ENCODE measurements at regions not wholly inside any gene's neighbourhood (a gene's known extent, or its start where the extent isn't known, plus 50 kb on each side); places are given as distances from the start of the nearest gene placed in this dataset.

DNA sequence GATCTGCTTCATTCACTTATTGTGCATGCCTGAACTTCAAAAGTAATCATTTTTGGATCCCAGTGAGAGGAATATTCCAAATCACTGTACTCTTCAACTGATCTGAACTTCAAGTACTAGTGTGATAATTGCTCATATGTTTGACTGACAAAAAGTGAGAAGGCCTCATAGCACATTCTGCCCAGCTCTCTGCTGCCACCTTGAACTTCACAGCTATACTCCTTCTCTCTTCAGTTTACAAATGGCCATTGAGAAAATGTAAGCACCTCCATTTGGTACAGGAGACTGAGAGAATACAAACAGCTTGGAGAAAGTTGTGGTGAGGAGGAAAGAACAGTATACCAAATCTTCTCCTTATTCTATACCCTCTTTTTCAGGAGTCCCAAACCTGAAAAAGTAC is 946.0 kb upstream of the CHAC2 start:
- no peaks in the 10 kb centered on the region for H3K27me3 Mint-ChIP-seq (ENCODE audit: low read depth)
- no peak for DNase-seq (ENCODE audit: low spot score)
- H3K4me3 Mint-ChIP-seq, result no peak overlapping the region
- no peaks in the 10 kb centered on the region for H3K36me3 Mint-ChIP-seq (ENCODE audit: low read depth)
- H3K27ac Mint-ChIP-seq, result no peak overlapping the region
- no peaks in the 10 kb centered on the region for H3K4me1 Mint-ChIP-seq (ENCODE audit: low read depth)
- H3K9me3 Mint-ChIP-seq, result peaks cover 10% of the 10 kb centered on the region

DNA sequence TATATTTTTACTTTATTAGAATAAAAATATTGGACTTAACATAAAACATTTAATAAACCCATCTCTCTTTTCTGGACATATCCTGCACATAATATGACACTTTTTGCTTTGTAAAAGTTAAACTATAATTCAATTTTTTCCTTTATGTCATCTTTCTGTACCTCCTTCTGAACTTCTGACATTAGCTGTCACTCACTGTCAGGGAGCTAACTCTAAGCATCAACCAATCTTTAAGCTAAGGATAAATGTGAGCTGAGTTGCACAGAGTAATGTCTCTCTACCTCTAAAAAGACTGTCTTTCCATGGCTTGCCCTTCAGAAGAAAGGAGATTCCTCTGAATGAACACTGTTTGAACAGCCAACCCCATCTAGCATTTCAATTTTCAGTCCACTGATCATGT is 948.6 kb upstream of the CHAC2 start:
- H3K36me3 Mint-ChIP-seq (ENCODE audit: low read depth), result no peaks in the 10 kb centered on the region
- peaks cover 8% of the 10 kb centered on the region for H3K9me3 Mint-ChIP-seq
- H3K27ac Mint-ChIP-seq, result no peak overlapping the region
- no peak for DNase-seq (ENCODE audit: low spot score)
- H3K27me3 Mint-ChIP-seq (ENCODE audit: low read depth), result no peaks in the 10 kb centered on the region
- no peaks in the 10 kb centered on the region for H3K4me1 Mint-ChIP-seq (ENCODE audit: low read depth)
- no peak overlapping the region for H3K4me3 Mint-ChIP-seq

DNA sequence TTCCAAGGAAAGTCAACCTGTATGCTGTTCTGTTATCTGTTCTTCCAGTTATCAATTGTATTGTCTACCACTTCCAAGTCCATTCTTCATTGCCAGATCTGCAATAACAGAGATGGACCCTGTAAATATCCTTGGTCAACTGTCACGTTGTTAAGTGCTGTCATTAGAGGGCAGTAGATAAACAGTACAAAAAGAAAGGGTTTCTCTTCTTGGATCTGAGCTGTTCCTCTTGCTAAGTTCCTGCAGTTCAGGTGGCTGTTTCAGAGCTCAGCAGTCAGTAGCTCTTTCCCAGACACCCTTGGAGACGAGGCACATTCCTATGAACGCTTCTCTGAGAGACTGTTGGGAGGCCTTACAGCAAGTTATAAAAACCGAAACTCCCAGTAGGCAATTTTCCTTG is 957.1 kb upstream of the CHAC2 start:
- Mint-ChIP-seq H3K27me3 (ENCODE audit: low read depth) (no peaks in the 10 kb centered on the region), H3K27ac (no peak overlapping the region), H3K9me3 (peaks cover 14% of the 10 kb centered on the region), H3K4me3 (no peak overlapping the region), H3K36me3 (ENCODE audit: low read depth) (no peaks in the 10 kb centered on the region), H3K4me1 (ENCODE audit: low read depth) (no peaks in the 10 kb centered on the region)
- DNase-seq (ENCODE audit: low spot score), result no peak

DNA sequence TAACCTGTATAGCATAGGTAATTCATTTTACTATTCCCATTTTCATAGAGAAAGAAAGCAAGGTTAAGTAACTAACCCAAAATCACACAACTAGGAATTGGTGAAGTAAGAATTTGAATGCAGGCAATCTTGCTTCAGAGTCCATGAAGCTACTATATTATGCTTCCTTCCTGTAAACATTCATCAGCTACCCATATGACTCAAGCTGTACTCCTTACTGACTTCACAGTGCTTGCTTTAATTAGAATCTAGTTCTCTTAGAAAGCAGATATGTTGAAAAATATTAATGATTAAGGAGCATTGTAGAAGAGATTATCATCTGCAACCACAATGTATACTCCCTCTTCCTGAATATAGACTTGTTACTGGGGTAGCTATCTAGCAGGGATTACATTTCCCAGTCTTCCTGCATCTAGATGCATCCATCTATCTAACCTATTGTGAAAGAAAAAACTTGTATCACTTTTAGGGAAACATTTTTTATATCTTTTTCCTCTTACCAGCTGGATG is 961.6 kb upstream of the CHAC2 start:
- no peaks in the 10 kb centered on the region for H3K27me3 Mint-ChIP-seq (ENCODE audit: low read depth)
- no peaks in the 10 kb centered on the region for H3K4me1 Mint-ChIP-seq (ENCODE audit: low read depth)
- no peak overlapping the region for H3K27ac Mint-ChIP-seq
- peaks cover 4% of the 10 kb centered on the region for H3K9me3 Mint-ChIP-seq
- no peak for DNase-seq (ENCODE audit: low spot score)
- H3K4me3 Mint-ChIP-seq, result no peak overlapping the region
- H3K36me3 Mint-ChIP-seq (ENCODE audit: low read depth), result no peaks in the 10 kb centered on the region

DNA sequence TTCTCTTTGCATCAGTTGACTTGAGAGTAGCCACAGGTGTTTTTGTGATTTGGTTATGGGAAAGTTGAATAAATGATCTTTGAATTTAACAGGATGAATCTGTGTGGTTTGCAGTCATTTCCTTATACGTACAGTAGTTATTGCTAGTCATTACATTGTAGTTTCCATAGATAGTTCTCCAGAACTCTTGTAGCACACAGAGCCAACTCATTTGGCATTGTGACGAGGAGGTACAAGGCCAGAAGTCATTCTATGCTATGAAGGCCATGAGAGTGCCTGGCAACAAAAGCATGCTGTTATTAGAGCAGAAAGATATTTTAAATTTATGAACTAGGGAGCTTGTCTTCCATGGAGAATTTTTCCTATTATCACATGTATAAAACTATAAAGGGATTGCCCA is 973.0 kb upstream of the CHAC2 start:
- no peak overlapping the region for H3K27ac Mint-ChIP-seq
- H3K27me3 Mint-ChIP-seq (ENCODE audit: low read depth), result no peaks in the 10 kb centered on the region
- H3K9me3 Mint-ChIP-seq, result peaks cover 31% of the 10 kb centered on the region
- H3K4me1 Mint-ChIP-seq (ENCODE audit: low read depth), result no peaks in the 10 kb centered on the region
- DNase-seq (ENCODE audit: low spot score), result no peak
- H3K4me3 Mint-ChIP-seq, result no peak overlapping the region
- H3K36me3 Mint-ChIP-seq (ENCODE audit: low read depth), result no peaks in the 10 kb centered on the region

DNA sequence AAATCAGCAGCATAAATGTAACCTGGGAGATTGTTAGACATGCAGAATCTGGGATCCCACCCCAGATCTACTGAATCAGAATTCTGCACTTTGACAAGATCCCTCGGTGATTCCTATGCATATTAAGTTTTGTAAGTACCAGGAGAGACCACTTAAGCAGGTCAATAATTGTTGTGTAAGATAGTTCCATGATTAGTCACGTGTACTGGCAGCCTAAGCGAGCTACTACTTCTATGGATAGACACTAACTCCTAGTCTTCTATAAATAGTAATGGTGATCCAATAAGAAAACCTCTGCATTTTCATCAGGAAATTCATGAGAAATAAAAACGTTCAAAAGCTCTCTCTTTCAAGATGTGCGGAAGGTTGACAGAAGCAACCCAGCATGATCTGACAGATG is 988.2 kb upstream of the CHAC2 start:
- H3K4me1 Mint-ChIP-seq (ENCODE audit: low read depth), result no peaks in the 10 kb centered on the region
- H3K36me3 Mint-ChIP-seq (ENCODE audit: low read depth), result no peaks in the 10 kb centered on the region
- no peaks in the 10 kb centered on the region for H3K27me3 Mint-ChIP-seq (ENCODE audit: low read depth)
- no peak for DNase-seq (ENCODE audit: low spot score)
- H3K27ac Mint-ChIP-seq, result no peak overlapping the region
- H3K4me3 Mint-ChIP-seq, result no peak overlapping the region
- H3K9me3 Mint-ChIP-seq, result peaks cover 19% of the 10 kb centered on the region

DNA sequence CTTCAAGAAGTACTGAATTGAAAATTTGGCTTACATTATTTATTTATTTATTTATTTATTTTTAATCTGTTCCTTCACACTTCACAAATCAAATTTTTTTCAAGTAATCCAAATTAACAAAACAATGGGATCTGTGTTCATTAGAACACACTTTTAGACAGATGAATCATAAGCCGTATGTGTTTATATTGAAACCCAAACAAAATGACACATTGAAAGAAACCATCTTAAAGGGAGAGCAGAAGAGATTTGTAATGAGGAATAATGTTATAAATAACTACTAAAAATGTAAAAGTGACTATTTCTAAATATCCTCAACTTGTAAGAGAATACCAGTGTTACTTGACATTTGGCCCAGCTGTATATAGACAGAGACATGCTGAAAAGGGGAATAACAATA is 991.0 kb upstream of the CHAC2 start:
- Mint-ChIP-seq H3K27me3 (ENCODE audit: low read depth) (no peaks in the 10 kb centered on the region), H3K9me3 (peaks cover 19% of the 10 kb centered on the region), H3K4me1 (ENCODE audit: low read depth) (no peaks in the 10 kb centered on the region), H3K27ac (no peak overlapping the region), H3K36me3 (ENCODE audit: low read depth) (no peaks in the 10 kb centered on the region), H3K4me3 (no peak overlapping the region)
- DNase-seq (ENCODE audit: low spot score), result no peak

DNA sequence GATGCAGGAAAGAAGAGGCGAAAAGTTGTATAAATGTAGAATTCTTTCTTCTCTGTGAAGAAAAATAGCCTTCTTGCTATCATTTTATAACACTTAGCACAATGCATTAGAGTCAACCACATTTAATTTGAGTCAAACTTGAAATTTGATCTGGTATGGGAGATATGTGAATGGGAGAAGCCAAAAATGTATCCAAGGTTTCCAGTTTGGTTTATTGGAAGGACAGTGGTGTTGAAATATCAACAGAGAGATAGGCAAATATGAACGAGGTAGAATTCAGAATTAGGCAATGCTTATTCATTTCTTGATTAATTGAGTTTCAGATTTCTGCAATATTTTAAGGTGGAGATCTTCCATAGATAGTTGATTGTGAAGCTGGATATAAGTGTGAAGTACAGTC is 991.9 kb upstream of the CHAC2 start:
- H3K9me3 Mint-ChIP-seq, result peaks cover 16% of the 10 kb centered on the region
- DNase-seq (ENCODE audit: low spot score), result no peak
- H3K27me3 Mint-ChIP-seq (ENCODE audit: low read depth), result no peaks in the 10 kb centered on the region
- H3K36me3 Mint-ChIP-seq (ENCODE audit: low read depth), result no peaks in the 10 kb centered on the region
- H3K4me1 Mint-ChIP-seq (ENCODE audit: low read depth), result no peaks in the 10 kb centered on the region
- no peak overlapping the region for H3K27ac Mint-ChIP-seq
- H3K4me3 Mint-ChIP-seq, result no peak overlapping the region

DNA sequence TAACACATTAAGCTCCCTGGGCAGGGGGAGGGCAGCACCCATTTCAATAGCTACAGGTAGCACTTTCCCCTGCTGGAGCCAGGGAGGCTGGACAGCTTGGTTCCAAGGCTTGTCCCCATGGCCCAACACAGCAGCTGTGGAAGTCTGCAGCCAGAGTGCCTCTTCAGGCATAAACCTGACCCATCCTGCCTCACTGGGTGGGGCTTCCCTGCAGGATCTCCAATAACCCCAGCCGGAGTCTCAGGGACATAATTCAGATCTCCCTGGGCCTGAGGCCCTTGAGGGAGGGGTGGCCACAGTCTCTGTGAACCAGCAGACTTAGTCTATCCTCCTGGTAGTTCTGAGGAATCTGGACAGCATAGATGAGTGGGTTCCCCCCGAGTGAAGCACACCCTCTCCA is 1001.9 kb upstream of the CHAC2 start:
- H3K4me3 Mint-ChIP-seq, result no peak overlapping the region
- H3K9me3 Mint-ChIP-seq, result peaks cover 33% of the 10 kb centered on the region
- no peak for DNase-seq (ENCODE audit: low spot score)
- H3K4me1 Mint-ChIP-seq (ENCODE audit: low read depth), result no peaks in the 10 kb centered on the region
- no peak overlapping the region for H3K27ac Mint-ChIP-seq
- H3K36me3 Mint-ChIP-seq (ENCODE audit: low read depth), result no peaks in the 10 kb centered on the region
- no peaks in the 10 kb centered on the region for H3K27me3 Mint-ChIP-seq (ENCODE audit: low read depth)

DNA sequence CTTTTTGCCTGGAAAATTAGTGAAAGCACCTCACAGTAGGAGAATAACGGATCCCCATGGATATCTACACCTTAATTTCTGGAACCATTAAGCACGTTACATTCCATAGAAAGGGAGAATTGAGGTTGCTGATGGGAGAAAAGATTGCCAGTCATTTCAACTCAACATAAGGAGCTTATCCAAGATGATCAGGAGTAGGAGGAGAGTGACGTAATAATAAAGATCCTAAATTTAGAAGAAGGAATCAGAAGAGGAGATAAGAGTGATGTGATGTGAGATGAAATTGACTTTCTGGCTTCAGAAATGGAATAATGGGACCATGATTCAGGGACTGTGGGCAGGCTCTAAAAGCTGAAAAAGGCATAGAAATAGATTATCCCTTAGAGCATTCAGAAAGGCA is 1017.8 kb upstream of the CHAC2 start:
- no peak for DNase-seq (ENCODE audit: low spot score)
- no peaks in the 10 kb centered on the region for H3K27me3 Mint-ChIP-seq (ENCODE audit: low read depth)
- no peaks in the 10 kb centered on the region for H3K4me1 Mint-ChIP-seq (ENCODE audit: low read depth)
- H3K9me3 Mint-ChIP-seq, result peaks cover 22% of the 10 kb centered on the region
- H3K4me3 Mint-ChIP-seq, result no peak overlapping the region
- no peak overlapping the region for H3K27ac Mint-ChIP-seq
- no peaks in the 10 kb centered on the region for H3K36me3 Mint-ChIP-seq (ENCODE audit: low read depth)

DNA sequence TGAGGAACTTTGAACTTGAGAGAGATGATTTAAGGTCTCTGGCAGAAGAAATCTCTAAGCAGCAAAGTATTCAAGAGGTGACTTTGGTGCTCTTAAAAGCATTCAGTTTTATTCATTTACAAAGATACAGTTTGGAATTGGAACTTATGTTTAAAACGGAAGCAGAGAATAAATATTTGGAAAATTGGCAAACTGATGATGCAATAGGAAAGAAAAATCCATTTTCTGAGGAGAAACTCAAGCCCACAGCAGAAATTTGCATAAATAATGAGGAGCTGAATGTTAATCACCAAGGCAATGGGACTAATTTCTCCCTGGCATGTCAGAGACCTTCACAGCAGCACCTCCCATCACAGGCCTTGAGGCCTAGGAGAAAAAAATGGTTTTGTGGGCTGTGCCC is 1022.5 kb upstream of the CHAC2 start:
- no peaks in the 10 kb centered on the region for H3K4me1 Mint-ChIP-seq (ENCODE audit: low read depth)
- peaks cover 12% of the 10 kb centered on the region for H3K9me3 Mint-ChIP-seq
- H3K4me3 Mint-ChIP-seq, result no peak overlapping the region
- no peak overlapping the region for H3K27ac Mint-ChIP-seq
- no peaks in the 10 kb centered on the region for H3K27me3 Mint-ChIP-seq (ENCODE audit: low read depth)
- DNase-seq (ENCODE audit: low spot score), result no peak
- no peaks in the 10 kb centered on the region for H3K36me3 Mint-ChIP-seq (ENCODE audit: low read depth)

DNA sequence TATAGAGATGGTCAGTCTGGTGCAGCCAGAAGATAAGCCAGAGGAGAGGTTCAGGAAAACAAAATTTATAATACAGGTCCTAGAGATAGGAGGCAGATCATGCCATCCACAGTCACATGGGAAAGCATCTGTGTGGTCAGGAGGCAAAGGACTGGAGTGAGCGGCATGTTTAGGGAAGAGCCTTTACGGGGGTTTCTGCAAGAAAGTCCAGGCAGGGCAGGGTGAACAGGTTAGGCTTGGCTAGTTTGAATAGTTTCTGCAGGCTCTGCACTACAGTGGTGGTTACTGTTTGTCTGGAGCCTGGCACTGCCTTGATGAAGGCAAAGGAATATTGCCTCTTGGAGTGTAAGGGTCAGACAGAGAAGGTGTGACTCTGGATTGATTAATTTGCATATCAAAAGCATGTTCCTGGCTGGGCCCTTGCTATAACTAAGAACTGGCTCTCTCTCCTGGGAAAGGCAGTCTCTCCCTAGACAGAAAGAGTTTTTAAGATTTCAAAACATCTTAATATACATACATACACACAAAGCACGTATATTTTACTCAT is 1034.7 kb upstream of the CHAC2 start:
- H3K27ac Mint-ChIP-seq, result no peak overlapping the region
- H3K27me3 Mint-ChIP-seq (ENCODE audit: low read depth), result no peaks in the 10 kb centered on the region
- peaks cover 34% of the 10 kb centered on the region for H3K9me3 Mint-ChIP-seq
- no peak overlapping the region for H3K4me3 Mint-ChIP-seq
- DNase-seq (ENCODE audit: low spot score), result no peak
- H3K4me1 Mint-ChIP-seq (ENCODE audit: low read depth), result no peaks in the 10 kb centered on the region
- no peaks in the 10 kb centered on the region for H3K36me3 Mint-ChIP-seq (ENCODE audit: low read depth)

DNA sequence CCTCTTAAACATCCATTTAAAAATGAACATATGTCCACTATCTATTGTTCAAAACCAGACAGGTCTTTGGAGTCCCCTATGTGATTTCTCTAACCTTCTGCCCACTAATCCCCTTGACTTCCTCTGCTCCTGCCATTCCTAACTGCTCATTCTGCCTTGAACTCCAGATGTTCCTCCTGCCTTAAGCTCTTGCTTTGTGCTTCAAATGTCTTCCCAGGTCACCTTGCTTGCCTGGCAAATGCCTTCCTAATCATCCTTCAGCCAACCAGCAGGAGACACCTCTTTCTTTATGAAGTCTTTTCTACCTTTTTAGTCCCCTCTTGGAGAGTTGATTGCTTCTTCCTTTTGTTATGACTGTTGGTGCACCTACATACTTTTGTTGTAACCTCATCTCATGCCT is 1043.0 kb upstream of the CHAC2 start:
- Mint-ChIP-seq H3K9me3 (peaks cover 38% of the 10 kb centered on the region), H3K4me3 (no peak overlapping the region), H3K27ac (no peak overlapping the region), H3K36me3 (ENCODE audit: low read depth) (no peaks in the 10 kb centered on the region), H3K4me1 (ENCODE audit: low read depth) (no peaks in the 10 kb centered on the region), H3K27me3 (ENCODE audit: low read depth) (no peaks in the 10 kb centered on the region)
- DNase-seq (ENCODE audit: low spot score), result no peak

DNA sequence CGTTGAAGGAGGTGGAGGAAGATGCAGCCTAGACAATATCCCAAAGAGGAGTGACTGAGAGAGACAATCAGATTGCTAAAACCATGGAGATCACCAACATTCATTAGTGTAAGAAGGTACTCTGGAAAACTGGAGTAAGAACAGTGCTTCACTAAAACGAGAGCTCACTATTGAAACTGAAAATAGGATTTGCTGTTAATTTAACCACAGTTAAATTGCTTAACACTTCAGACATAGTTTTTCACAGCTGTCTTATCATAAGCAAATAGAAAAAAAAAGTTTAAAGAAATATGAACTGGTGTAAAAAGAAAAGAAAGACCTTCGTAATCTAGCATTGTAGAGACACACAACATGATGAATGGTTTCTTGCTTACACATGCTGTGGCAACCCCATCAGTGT is 1049.8 kb upstream of the CHAC2 start:
- Mint-ChIP-seq H3K4me3 (no peak overlapping the region), H3K36me3 (ENCODE audit: low read depth) (no peaks in the 10 kb centered on the region), H3K9me3 (peaks cover 22% of the 10 kb centered on the region), H3K27me3 (ENCODE audit: low read depth) (no peaks in the 10 kb centered on the region), H3K27ac (no peak overlapping the region), H3K4me1 (ENCODE audit: low read depth) (no peaks in the 10 kb centered on the region)
- no peak for DNase-seq (ENCODE audit: low spot score)

DNA sequence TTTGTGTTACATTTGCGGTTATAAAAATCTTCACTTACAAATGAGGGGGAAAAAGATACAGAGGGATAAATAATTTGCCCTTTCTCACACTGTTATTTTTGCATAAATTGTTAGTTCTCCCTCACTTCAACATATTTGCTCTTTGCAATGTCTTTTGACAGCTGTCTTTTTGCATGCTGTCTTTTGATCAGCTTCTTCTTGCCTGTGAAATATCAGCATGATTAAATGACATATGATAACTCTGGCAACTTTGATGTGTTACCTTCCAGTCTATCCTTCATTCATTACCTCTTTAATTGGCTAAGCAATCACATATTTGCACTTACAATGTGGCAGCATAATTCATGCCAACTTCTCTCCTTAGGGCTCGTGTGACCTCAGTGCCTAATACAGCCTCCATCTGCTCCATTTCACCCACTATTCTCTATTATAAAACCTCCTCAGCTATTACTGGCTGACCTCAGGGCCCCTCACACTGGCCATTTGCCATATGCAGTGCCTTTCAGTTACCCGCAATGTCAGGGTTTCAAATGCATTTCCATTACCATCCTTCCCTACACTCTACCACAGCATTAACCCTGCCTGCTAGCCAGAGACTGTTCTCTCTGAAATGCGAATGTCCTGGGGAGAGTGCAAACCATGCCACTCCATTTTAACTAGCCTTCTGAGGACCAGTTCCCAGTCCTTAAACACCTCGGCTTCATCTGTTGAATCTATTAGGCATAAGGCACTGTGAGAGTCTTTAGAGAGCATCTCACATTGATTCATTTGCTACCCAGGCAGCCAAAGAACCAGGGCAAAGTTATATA is 1056.6 kb upstream of the CHAC2 start:
- DNase-seq (ENCODE audit: low spot score), result no peak
- H3K9me3 Mint-ChIP-seq, result peaks cover 16% of the 10 kb centered on the region
- no peaks in the 10 kb centered on the region for H3K27me3 Mint-ChIP-seq (ENCODE audit: low read depth)
- no peak overlapping the region for H3K27ac Mint-ChIP-seq
- no peak overlapping the region for H3K4me3 Mint-ChIP-seq
- no peaks in the 10 kb centered on the region for H3K4me1 Mint-ChIP-seq (ENCODE audit: low read depth)
- no peaks in the 10 kb centered on the region for H3K36me3 Mint-ChIP-seq (ENCODE audit: low read depth)
